WTC11 (cell line): ENCODE measurements at regions not wholly inside any gene's neighbourhood (a gene's known extent, or its start where the extent isn't known, plus 50 kb on each side); places are given as distances from the start of the nearest gene placed in this dataset.

Experiments
- ATAC-seq: fragments of 200-7000 bp; cut with Tn5 transposase; 2 replicates; pipeline ENCODE4 v1.10.0; 2021; ENCODE audit warnings: mild to moderate bottlenecking, moderate library complexity
- CTCF ChIA-PET: fragments of 300-600 bp; sonication (Branson Sonifier 250); formaldehyde crosslinking; loops from one replicate; lab custom pipeline; 2021; ENCODE audit warnings: antibody characterized with exemption; lab: Charles Lee
- POLR2A ChIA-PET: fragments of 350-600 bp; sonication (Branson Sonifier 250); formaldehyde crosslinking; loops from one replicate; lab custom pipeline; 2021; ENCODE audit warnings: antibody characterized with exemption; lab: Charles Lee
- DNase-seq: peaks from one replicate; pipeline ENCODE4 v3.0.0; 2021; ENCODE audit warnings: low spot score
- H3K27ac Mint-ChIP-seq: 2 replicates; pipeline ENCODE4 v1.8.0; 2021; ENCODE audit warnings: mixed read lengths
- H3K27me3 Mint-ChIP-seq: 2 replicates; pipeline ENCODE4 v1.8.0; 2021; ENCODE audit warnings: low read depth, mild to moderate bottlenecking, moderate library complexity, mixed read lengths
- H3K36me3 Mint-ChIP-seq: 2 replicates; pipeline ENCODE4 v1.8.0; 2021; ENCODE audit warnings: mixed read lengths
- H3K4me1 Mint-ChIP-seq: 2 replicates; pipeline ENCODE4 v1.8.0; 2022; ENCODE audit warnings: mixed read lengths
- H3K4me3 Mint-ChIP-seq: 2 replicates; pipeline ENCODE4 v1.8.0; 2021; ENCODE audit warnings: mild to moderate bottlenecking, moderate library complexity, mixed read lengths
- H3K9me3 Mint-ChIP-seq: 2 replicates; pipeline ENCODE4 v1.8.0; 2021; ENCODE audit warnings: mixed read lengths
- ATF1 ChIP-seq: sonication (generic); formaldehyde crosslinking; IDR thresholded peaks from 2 replicates; pipeline ENCODE4 v1.8.1; 2023; ENCODE audit warnings: mild to moderate bottlenecking, moderate library complexity, missing genetic modification reagents
- CREB1 ChIP-seq: sonication (generic); formaldehyde crosslinking; IDR thresholded peaks from 2 replicates; pipeline ENCODE4 v1.8.0; 2023; ENCODE audit warnings: mild to moderate bottlenecking, missing genetic modification reagents
- CTCF ChIP-seq: fragments of 200-600 bp; IDR thresholded peaks from 2 replicates; pipeline ENCODE4 v1.8.0; 2022; ENCODE audit warnings: antibody characterized with exemption
- E2F4 ChIP-seq: sonication (generic); formaldehyde crosslinking; IDR thresholded peaks from 2 replicates; pipeline ENCODE4 v1.8.1; 2022; ENCODE audit warnings: low read depth, mild to moderate bottlenecking, moderate library complexity, missing genetic modification reagents, borderline replicate concordance
- ERG ChIP-seq: fragments of 250-450 bp; sonication (Bioruptor Pico); IDR thresholded peaks from 2 replicates; pipeline ENCODE4 v1.8.0; 2021; ENCODE audit warnings: mild to moderate bottlenecking
- FOXP4 ChIP-seq: sonication (generic); formaldehyde crosslinking; IDR thresholded peaks from 2 replicates; pipeline ENCODE4 v1.8.0; 2022; ENCODE audit warnings: mild to moderate bottlenecking, missing genetic modification reagents
- GRHL2 ChIP-seq: fragments of 250-450 bp; sonication (Bioruptor Pico); IDR thresholded peaks from 2 replicates; pipeline ENCODE4 v1.8.0; 2022; ENCODE audit warnings: mild to moderate bottlenecking, moderate library complexity; ENCODE audit not compliant: insufficient replicate concordance, severe bottlenecking
- MXD4 ChIP-seq: fragments of 250-450 bp; sonication (Bioruptor Pico); IDR thresholded peaks from 2 replicates; pipeline ENCODE4 v1.8.0; 2021; ENCODE audit warnings: mild to moderate bottlenecking, moderate library complexity, borderline replicate concordance
- NFATC4 ChIP-seq: fragments of 250-450 bp; sonication (Bioruptor Pico); IDR thresholded peaks from 2 replicates; pipeline ENCODE4 v1.9.0; 2021; ENCODE audit warnings: mild to moderate bottlenecking
- NFYB ChIP-seq: sonication (generic); formaldehyde crosslinking; conservative IDR thresholded peaks from 2 replicates; pipeline ENCODE4 v1.8.0; 2022; ENCODE audit warnings: low read depth, missing genetic modification reagents
- NR1H2 ChIP-seq: sonication (generic); formaldehyde crosslinking; IDR thresholded peaks from 2 replicates; pipeline ENCODE4 v1.9.0; 2021; ENCODE audit warnings: mild to moderate bottlenecking, moderate library complexity, missing genetic modification reagents
- NR2C2 ChIP-seq: sonication (generic); formaldehyde crosslinking; IDR thresholded peaks from 2 replicates; pipeline ENCODE4 v1.8.0; 2022; ENCODE audit warnings: mild to moderate bottlenecking, missing genetic modification reagents
- NR3C1 ChIP-seq: sonication (generic); formaldehyde crosslinking; conservative IDR thresholded peaks from 2 replicates; pipeline ENCODE4 v1.8.1; 2023; ENCODE audit warnings: low read depth, mild to moderate bottlenecking, missing genetic modification reagents
- SMAD3 ChIP-seq: sonication (generic); formaldehyde crosslinking; IDR thresholded peaks from 2 replicates; pipeline ENCODE4 v1.8.0; 2022; ENCODE audit warnings: missing genetic modification reagents, mild to moderate bottlenecking, borderline replicate concordance
- TCF7 ChIP-seq: sonication (generic); formaldehyde crosslinking; IDR thresholded peaks from 2 replicates; pipeline ENCODE4 v1.8.0; 2022; ENCODE audit warnings: mild to moderate bottlenecking, low read depth, missing genetic modification reagents, moderate library complexity
- ZBTB43 ChIP-seq: sonication (generic); formaldehyde crosslinking; IDR thresholded peaks from 2 replicates; pipeline ENCODE4 v1.8.1; 2023; ENCODE audit warnings: mild to moderate bottlenecking, missing genetic modification reagents
- ZMAT4 ChIP-seq: fragments of 250-450 bp; sonication (Bioruptor Pico); IDR thresholded peaks from 2 replicates; pipeline ENCODE4 v1.9.0; 2021; ENCODE audit warnings: mild to moderate bottlenecking
- ZNF423 ChIP-seq: fragments of 250-450 bp; sonication (Bioruptor Pico); IDR thresholded peaks from 2 replicates; pipeline ENCODE4 v2.1.2; 2022; ENCODE audit warnings: mild to moderate bottlenecking, moderate library complexity
- ZNF425 ChIP-seq: fragments of 250-450 bp; sonication (Bioruptor Pico); conservative IDR thresholded peaks from 2 replicates; pipeline ENCODE4 v1.9.0; 2021; ENCODE audit warnings: mild to moderate bottlenecking
- ZSCAN18 ChIP-seq: fragments of 250-450 bp; sonication (Bioruptor Pico); IDR thresholded peaks from 2 replicates; pipeline ENCODE4 v2.1.2; 2022; ENCODE audit warnings: mild to moderate bottlenecking, moderate library complexity

GRCh38 chr5:135208903-135209721 lies 175.1 kb upstream of the PITX1 start (continued):
- no peak for TF ChIP-seq CREB1 (CRISPR knock-in tag)
- no peak for TF ChIP-seq CTCF
- TF ChIP-seq NFATC4 = no peak

GRCh38 chr5:135208555-135208902 lies 174.5 kb upstream of the PITX1 start:
- Mint-ChIP-seq H3K27ac (no peak overlapping the region), H3K27me3 (peaks cover 31% of the 10 kb centered on the region), H3K36me3 (peaks cover 4% of the 10 kb centered on the region; the same call in 1 of the 2 replicates), H3K4me3 (no peak overlapping the region), H3K9me3 (peaks cover 8% of the 10 kb centered on the region; the same call in 1 of the 2 replicates), H3K4me1 (peaks cover 34% of the 10 kb centered on the region)
- DNase-seq (no peak), ATAC-seq (no peak)
- TF ChIP-seq FOXP4 (CRISPR knock-in tag) = no peak
- TF ChIP-seq SMAD3 = no peak
- TF ChIP-seq NR3C1 (CRISPR knock-in tag) = no peak
- TF ChIP-seq GRHL2 (CRISPR knock-in tag) = no peak
- no peak for TF ChIP-seq ZBTB43
- TF ChIP-seq ZNF423 (CRISPR knock-in tag) = no peak
- no peak for TF ChIP-seq ZNF425 (CRISPR knock-in tag)
- no peak for TF ChIP-seq E2F4
- TF ChIP-seq NR2C2 (CRISPR knock-in tag) = no peak
- TF ChIP-seq MXD4 (CRISPR knock-in tag) = no peak
- TF ChIP-seq ATF1 = no peak
- ChIA-PET CTCF (interaction anchor here (1.3 to 1.4 kb wide), 2 partner anchors 17 to 29 kb away, joined by 3 to 5 read pairs; no protein-coding TSS in a partner anchor), POLR2A (no interaction called here)

- ChIA-PET POLR2A (no interaction called here), CTCF (interaction anchor here (1.1 kb wide), 1 partner anchor 149 kb away, joined by 4 read pairs; no protein-coding TSS in a partner anchor)
- peaks cover 27% of the 10 kb centered on the region for H3K4me1 Mint-ChIP-seq
- H3K27ac Mint-ChIP-seq = no peak overlapping the region
- no peak overlapping the region for H3K4me3 Mint-ChIP-seq
- peaks cover 7% of the 10 kb centered on the region for H3K36me3 Mint-ChIP-seq
- peaks cover 26% of the 10 kb centered on the region for H3K27me3 Mint-ChIP-seq
- peaks cover 14% of the 10 kb centered on the region for H3K9me3 Mint-ChIP-seq
- ATAC-seq = no peak
- DNase-seq = no peak
- TF ChIP-seq NR1H2 (CRISPR knock-in tag) = no peak
- no peak for TF ChIP-seq TCF7 (CRISPR knock-in tag)
- TF ChIP-seq ZSCAN18 (CRISPR knock-in tag) = no peak
- no peak for TF ChIP-seq NFYB (CRISPR knock-in tag)
- no peak for TF ChIP-seq ERG (CRISPR knock-in tag)
- TF ChIP-seq ZMAT4 = no peak
- no peak for TF ChIP-seq MXD4 (CRISPR knock-in tag)
These were observed 173.8 kb upstream of the PITX1 start for GRCh38 chr5:135207866-135208265.
